Brain microvascular endothelial cell (primary cell): ENCODE measurements at regions not wholly inside any gene's neighbourhood (a gene's known extent, or its start where the extent isn't known, plus 50 kb on each side); places are given as distances from the start of the nearest gene placed in this dataset.
"Not testable (repeated sequence)": the region's sequence is repeated elsewhere in the genome, so short reads cannot be mapped to it uniquely, and the experiment has no call there.

ENCODE experiments used
- DNase-seq: peaks from one replicate; pipeline ENCODE4 v3.0.0-alpha.2; 2020
- H3K27ac ChIP-seq: fragments of 250-450 bp; sonication (Bioruptor Pico); 2 replicates; pipeline ENCODE4 v1.5.1; 2020; ENCODE audit warnings: mild to moderate bottlenecking, moderate library complexity
- H3K27me3 ChIP-seq: fragments of 250-450 bp; sonication (Bioruptor Pico); replicated peaks from 2 replicates; pipeline ENCODE4 v1.5.1; 2020; ENCODE audit warnings: mild to moderate bottlenecking
- H3K36me3 ChIP-seq: fragments of 250-450 bp; sonication (Bioruptor Pico); replicated peaks from 2 replicates; pipeline ENCODE4 v1.5.1; 2020; ENCODE audit warnings: mild to moderate bottlenecking
- H3K4me3 ChIP-seq: 2 replicates; pipeline ENCODE4 v1.5.1; 2011; ENCODE audit warnings: low read depth, mild to moderate bottlenecking, control low read depth, low read length, moderate library complexity
- in situ Hi-C: cut with HindIII; loops from 2 replicates; pipeline ENCODE4 v1.10.0; 2017; ENCODE audit warnings: low sequenced_read_pairs, low pct_ligation_motif_present
- TF ChIP-seq, protein P1 (sequence below): IDR thresholded peaks from 2 replicates; pipeline ENCODE4 v1.5.1; 2011; ENCODE audit warnings: low read depth, mild to moderate bottlenecking, moderate library complexity, low read length, control low read depth, inconsistent platforms; ENCODE audit errors: missing control alignments

DNA sequence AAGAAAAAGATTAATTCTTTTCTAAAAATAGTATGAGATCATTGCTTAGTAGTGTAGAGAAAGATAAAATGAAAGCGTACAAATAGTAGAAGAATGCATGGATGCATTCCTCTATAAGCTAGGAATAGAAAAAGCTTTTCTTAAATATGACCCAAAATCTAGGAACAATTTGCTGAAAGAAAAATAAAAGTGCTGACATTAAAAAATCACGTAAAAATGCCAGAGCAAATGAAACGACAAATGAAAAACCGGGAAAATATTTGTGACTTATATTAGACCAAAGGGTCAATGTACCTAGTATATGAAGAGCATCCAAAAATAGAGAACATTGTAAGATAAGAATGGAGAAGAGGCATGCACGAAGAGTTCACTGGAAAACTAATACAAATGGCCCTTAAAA is 149.5 kb upstream of the MON1B start:
- Histone ChIP-seq H3K4me3 (no peak overlapping the region), H3K27me3 (no peaks in the 10 kb centered on the region), H3K27ac (no peak overlapping the region), H3K36me3 (no peaks in the 10 kb centered on the region)
- in situ Hi-C loops, result no loop called here
- TF ChIP-seq, protein P1, sequence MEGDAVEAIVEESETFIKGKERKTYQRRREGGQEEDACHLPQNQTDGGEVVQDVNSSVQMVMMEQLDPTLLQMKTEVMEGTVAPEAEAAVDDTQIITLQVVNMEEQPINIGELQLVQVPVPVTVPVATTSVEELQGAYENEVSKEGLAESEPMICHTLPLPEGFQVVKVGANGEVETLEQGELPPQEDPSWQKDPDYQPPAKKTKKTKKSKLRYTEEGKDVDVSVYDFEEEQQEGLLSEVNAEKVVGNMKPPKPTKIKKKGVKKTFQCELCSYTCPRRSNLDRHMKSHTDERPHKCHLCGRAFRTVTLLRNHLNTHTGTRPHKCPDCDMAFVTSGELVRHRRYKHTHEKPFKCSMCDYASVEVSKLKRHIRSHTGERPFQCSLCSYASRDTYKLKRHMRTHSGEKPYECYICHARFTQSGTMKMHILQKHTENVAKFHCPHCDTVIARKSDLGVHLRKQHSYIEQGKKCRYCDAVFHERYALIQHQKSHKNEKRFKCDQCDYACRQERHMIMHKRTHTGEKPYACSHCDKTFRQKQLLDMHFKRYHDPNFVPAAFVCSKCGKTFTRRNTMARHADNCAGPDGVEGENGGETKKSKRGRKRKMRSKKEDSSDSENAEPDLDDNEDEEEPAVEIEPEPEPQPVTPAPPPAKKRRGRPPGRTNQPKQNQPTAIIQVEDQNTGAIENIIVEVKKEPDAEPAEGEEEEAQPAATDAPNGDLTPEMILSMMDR, result no peak
- DNase-seq, result no peak

DNA sequence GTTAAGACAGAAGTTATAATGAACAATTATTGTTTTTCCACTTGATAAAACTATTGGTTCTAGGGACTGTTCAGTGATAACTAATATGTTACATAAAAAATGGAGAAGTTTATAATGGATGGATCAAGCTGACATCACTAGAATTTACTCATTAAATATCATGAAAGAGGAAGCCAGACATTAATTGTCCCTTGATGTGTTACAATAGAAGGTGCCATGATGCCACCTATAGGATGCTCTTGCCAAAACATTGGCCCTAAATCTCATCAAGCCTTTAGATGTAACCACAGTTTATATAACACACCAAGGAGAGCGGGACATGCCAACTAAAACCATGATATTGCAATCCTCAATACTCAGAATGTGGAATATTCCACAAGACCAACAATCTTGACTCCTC is 147.9 kb upstream of the MON1B start:
- Histone ChIP-seq H3K27ac (no peak overlapping the region), H3K36me3 (no peaks in the 10 kb centered on the region), H3K27me3 (no peaks in the 10 kb centered on the region), H3K4me3 (no peak overlapping the region)
- in situ Hi-C loops, result no loop called here
- peak; percentile 5 for DNase-seq
- TF ChIP-seq, protein P1, result peak; percentile 27

DNA sequence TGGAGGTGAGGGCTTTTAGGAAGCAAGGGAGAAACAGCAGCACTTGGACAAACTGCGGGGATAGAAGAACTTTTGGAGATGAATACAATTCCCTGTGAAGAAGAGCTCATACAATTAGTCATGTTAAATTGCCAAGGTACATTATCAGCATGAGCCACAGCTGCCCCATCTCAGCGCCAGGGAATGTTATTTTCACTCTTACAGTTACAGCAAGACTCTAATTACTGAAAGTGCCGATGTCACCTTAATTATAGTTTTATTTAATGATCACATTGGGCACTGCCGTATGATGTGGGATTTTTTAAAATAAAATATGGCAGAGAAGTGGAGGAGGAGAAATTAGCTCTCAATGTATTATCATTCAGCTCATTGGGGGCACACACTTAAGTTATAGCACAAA is 144.8 kb upstream of the MON1B start:
- Histone ChIP-seq H3K27ac (no peak overlapping the region), H3K4me3 (no peak overlapping the region), H3K36me3 (no peaks in the 10 kb centered on the region), H3K27me3 (no peaks in the 10 kb centered on the region)
- in situ Hi-C loops, result no loop called here
- no peak for DNase-seq
- TF ChIP-seq, protein P1, result no peak

DNA sequence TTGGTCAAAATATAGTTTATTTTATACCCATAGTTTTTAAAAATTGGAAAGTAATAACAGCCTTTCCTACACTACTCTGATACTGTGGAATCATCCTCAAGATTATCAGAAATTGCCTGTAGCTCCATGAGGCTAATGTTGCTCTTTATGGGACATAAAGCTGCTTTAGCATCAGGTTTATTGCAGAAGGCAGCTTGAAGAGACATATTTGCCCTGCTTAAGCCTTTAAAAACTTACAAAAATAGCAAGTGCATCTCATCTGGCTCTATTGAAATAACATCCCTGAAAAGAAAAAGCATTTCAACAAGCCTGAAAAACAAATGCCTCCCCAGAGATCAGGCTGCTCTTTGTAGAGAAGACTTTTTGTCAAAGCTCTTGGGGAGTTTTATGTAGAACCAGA is 142.9 kb upstream of the MON1B start:
- DNase-seq, result no peak
- Histone ChIP-seq H3K27ac (no peak overlapping the region), H3K27me3 (no peaks in the 10 kb centered on the region), H3K4me3 (no peak overlapping the region), H3K36me3 (no peaks in the 10 kb centered on the region)
- TF ChIP-seq, protein P1, result no peak
- in situ Hi-C loops, result no loop called here

DNA sequence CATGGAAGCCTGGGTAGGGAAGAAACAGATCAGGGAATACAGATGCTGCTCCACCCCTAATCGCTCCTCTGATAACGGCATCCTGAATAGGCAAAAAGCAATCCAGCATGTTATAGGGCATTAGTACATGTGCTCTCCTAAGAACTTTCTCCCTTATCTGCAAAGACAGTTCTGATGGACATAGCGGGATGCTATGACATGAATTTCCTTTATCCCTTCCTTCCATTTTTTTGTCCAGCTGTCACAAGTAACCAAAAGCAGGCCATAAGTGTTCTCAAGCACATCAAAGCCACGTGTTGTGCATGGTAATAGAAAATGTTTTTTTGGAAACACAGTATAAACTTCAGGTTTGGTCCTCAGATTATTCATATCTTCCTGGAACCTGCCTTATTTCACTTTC is 141.4 kb upstream of the MON1B start:
- H3K27ac ChIP-seq, result no peak overlapping the region
- in situ Hi-C loops, result no loop called here
- TF ChIP-seq, protein P1, result no peak

DNA sequence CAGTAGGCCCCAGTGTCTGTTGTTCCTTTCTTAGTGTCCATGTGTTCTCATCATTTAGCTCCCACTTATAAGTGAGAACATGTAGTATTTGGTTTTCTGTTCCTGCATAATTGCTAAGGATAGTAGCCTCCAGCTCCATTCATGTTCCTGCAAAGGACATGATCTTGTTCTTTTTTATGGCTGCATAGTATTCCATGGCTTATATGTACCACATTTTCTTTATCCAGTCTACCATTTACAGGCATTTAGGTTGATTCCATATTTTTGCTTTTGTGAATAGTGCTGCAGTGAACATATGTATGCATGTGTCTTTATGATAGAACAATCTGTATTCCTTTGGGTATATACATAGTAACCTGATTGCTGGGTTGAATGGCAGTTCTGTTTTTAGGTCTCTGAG is 134.4 kb upstream of the MON1B start:
- in situ Hi-C loops, DNase-seq, H3K36me3 ChIP-seq: not testable (repeated sequence)

More for the DNA sequence above, 141.4 kb upstream of the MON1B start:
- Histone ChIP-seq H3K27me3 (no peaks in the 10 kb centered on the region), H3K4me3 (no peak overlapping the region), H3K36me3 (no peaks in the 10 kb centered on the region)
- no peak for DNase-seq

More for the DNA sequence above, 134.4 kb upstream of the MON1B start:
- not testable (repeated sequence) for H3K4me3 ChIP-seq, H3K27ac ChIP-seq, H3K27me3 ChIP-seq
